ENCODE measurements at regions not wholly inside any gene's neighbourhood (a gene's known extent, or its start where the extent isn't known, plus 50 kb on each side); places are given as distances from the start of the nearest gene placed in this dataset.

DNA sequence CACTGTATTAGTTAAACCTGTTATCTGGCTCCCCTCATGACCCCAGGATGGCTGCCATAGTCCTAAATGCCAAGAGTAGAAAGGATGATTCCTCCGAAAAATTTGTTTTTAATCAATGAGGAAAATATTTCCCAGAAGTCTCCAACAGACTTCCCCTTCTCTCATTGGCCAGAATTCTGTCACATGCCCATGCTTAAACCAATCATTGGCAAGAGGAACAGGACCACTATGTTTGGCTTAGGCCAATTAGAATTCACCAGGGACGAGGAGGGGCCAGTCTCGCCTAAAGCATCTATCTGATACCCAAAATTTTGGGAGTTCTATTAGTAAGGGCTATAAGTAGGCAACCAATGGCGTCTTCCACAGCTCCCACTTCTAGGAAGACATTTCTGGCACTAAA, 71.2 kb upstream of the IL6 start:
- Histone ChIP-seq H3K36me3 (ENCODE audit: low read depth, missing control alignments) (no peaks in the 10 kb centered on the region), H3K27ac (no peak overlapping the region), H3K4me1 (no peaks in the 10 kb centered on the region), H3K9me3 (no peaks in the 10 kb centered on the region), H3K4me3 (no peak overlapping the region), H3K27me3 (no peaks in the 10 kb centered on the region)
- WGBS, 2 donors, result 54 to 78% methylated on average over 4 of the region's 4 CpGs
- intact Hi-C loops (cut with DNase I; ENCODE audit: low total_unique reads), result no loop called here
- DNase-seq, result peak; percentile 30
- TF ChIP-seq POLR2A (IDR thresholded peaks at IDR 0.05) (no peak), CTCF (IDR thresholded peaks at IDR 0.05) (no peak)

- WGBS, 2 donors, result 86 to 93% methylated on average over 1 of the region's 1 CpG
- Histone ChIP-seq H3K4me1 (no peaks in the 10 kb centered on the region), H3K36me3 (ENCODE audit: low read depth, missing control alignments) (no peaks in the 10 kb centered on the region), H3K9me3 (no peaks in the 10 kb centered on the region), H3K27ac (no peak overlapping the region), H3K27me3 (no peaks in the 10 kb centered on the region), H3K4me3 (no peak overlapping the region)
- intact Hi-C loops (cut with DNase I; ENCODE audit: low total_unique reads), result no loop called here
- TF ChIP-seq POLR2A (IDR thresholded peaks at IDR 0.05) (no peak), CTCF (IDR thresholded peaks at IDR 0.05) (no peak)
- DNase-seq, result no peak
These were observed 72.2 kb upstream of the IL6 start for GRCh38 chr7:22654831-22655230.

DNA sequence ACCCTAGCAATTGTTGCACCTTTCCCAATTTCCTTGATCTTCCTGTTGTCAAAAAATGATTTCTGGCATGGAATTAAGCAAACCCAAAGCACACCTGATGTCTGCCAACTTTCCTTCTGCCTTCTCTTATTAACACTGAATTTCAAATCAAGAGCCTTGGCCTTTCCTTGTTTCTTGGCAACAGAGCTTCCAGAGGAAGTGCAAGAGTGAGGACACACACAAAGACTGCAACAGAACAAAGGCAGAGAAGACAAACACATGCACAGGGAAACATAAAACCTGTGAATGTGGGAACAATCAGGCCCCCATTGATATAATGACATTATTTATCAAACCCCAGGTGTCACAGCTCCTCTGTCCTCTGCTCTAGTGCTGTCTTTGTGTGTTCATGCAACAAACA, 73.0 kb upstream of the IL6 start:
- no peak for TF ChIP-seq CTCF (IDR thresholded peaks at IDR 0.05)
- no peak for TF ChIP-seq POLR2A (IDR thresholded peaks at IDR 0.05)
- H3K27ac ChIP-seq, result no peak overlapping the region
- no peak overlapping the region for H3K4me3 ChIP-seq
- H3K4me1 ChIP-seq, result no peaks in the 10 kb centered on the region
- intact Hi-C loops (cut with DNase I; ENCODE audit: low total_unique reads), result no loop called here
- H3K27me3 ChIP-seq, result no peaks in the 10 kb centered on the region
- no peaks in the 10 kb centered on the region for H3K36me3 ChIP-seq (ENCODE audit: low read depth, missing control alignments)
- no peaks in the 10 kb centered on the region for H3K9me3 ChIP-seq
- no peak for DNase-seq

- no peak overlapping the region for H3K27ac ChIP-seq
- TF ChIP-seq CTCF (IDR thresholded peaks at IDR 0.05), result no peak
- no peak for TF ChIP-seq POLR2A (IDR thresholded peaks at IDR 0.05)
- H3K4me3 ChIP-seq, result no peak overlapping the region
- H3K9me3 ChIP-seq, result no peaks in the 10 kb centered on the region
- DNase-seq, result no peak
- no peaks in the 10 kb centered on the region for H3K36me3 ChIP-seq (ENCODE audit: low read depth, missing control alignments)
- H3K4me1 ChIP-seq, result no peaks in the 10 kb centered on the region
- intact Hi-C loops (cut with DNase I; ENCODE audit: low total_unique reads), result no loop called here
- 72 to 74% methylated on average over 5 of the region's 5 CpGs for WGBS, 2 donors
- no peaks in the 10 kb centered on the region for H3K27me3 ChIP-seq
These were observed 75.3 kb upstream of the IL6 start for GRCh38 chr7:22651534-22652243.

GRCh38 chr7:22651036-22651435, 76.0 kb upstream of the IL6 start:
- Histone ChIP-seq H3K27me3 (no peaks in the 10 kb centered on the region), H3K27ac (no peak overlapping the region), H3K36me3 (ENCODE audit: low read depth, missing control alignments) (no peaks in the 10 kb centered on the region), H3K9me3 (no peaks in the 10 kb centered on the region), H3K4me1 (no peaks in the 10 kb centered on the region), H3K4me3 (no peak overlapping the region)
- no peak for TF ChIP-seq CTCF (IDR thresholded peaks at IDR 0.05)
- no peak for TF ChIP-seq POLR2A (IDR thresholded peaks at IDR 0.05)
- DNase-seq, result no peak
- intact Hi-C loops (cut with DNase I; ENCODE audit: low total_unique reads), result no loop called here
- WGBS, 2 donors, result 94 to 95% methylated on average over 4 of the region's 4 CpGs
